Left ventricle myocardium inferior (tissue), 1 donor: ENCODE measurements at regions not wholly inside any gene's neighbourhood (a gene's known extent, or its start where the extent isn't known, plus 50 kb on each side); places are given as distances from the start of the nearest gene placed in this dataset.

Experiments used
- DNase-seq: peaks from one replicate; pipeline ENCODE4 v3.0.0-alpha.2; 2020
- H3K27ac ChIP-seq: fragments of 200-600 bp; replicated peaks from 2 replicates; pipeline ENCODE4 v1.8.0; 2021
- H3K27me3 ChIP-seq: fragments of 200-600 bp; 2 replicates; pipeline ENCODE4 v1.8.0; 2021; ENCODE audit warnings: low read depth
- H3K36me3 ChIP-seq: fragments of 200-600 bp; 2 replicates; pipeline ENCODE4 v1.8.0; 2021
- H3K4me1 ChIP-seq: fragments of 200-600 bp; 2 replicates; pipeline ENCODE4 v1.8.0; 2021
- H3K4me3 ChIP-seq: fragments of 200-600 bp; 2 replicates; pipeline ENCODE4 v1.8.0; 2021; ENCODE audit warnings: mild to moderate bottlenecking, moderate library complexity
- H3K9me3 ChIP-seq: fragments of 200-600 bp; replicated peaks from 2 replicates; pipeline ENCODE4 v1.8.0; 2021
- CTCF ChIP-seq: fragments of 200-600 bp; IDR thresholded peaks from 2 replicates; pipeline ENCODE4 v1.8.0; 2021; ENCODE audit warnings: antibody characterized with exemption, mild to moderate bottlenecking, borderline replicate concordance
- intact Hi-C: fragments of 100-400 bp; cut with micrococcal nuclease; formaldehyde crosslinking; loops from one replicate; pipeline ENCODE4 v1.11.0; 2022
- donor health status: DM: no; HTN: yes; CAD: no; lungs with severe emphysema.

GRCh38 chr7:12942609-12943008 is 255.2 kb downstream of the ARL4A start:
- no peak for TF ChIP-seq CTCF
- H3K9me3 ChIP-seq = peaks cover 18% of the 10 kb centered on the region
- H3K36me3 ChIP-seq = no peaks in the 10 kb centered on the region
- H3K4me1 ChIP-seq = peaks cover 7% of the 10 kb centered on the region
- H3K4me3 ChIP-seq = no peak overlapping the region
- H3K27ac ChIP-seq = no peak overlapping the region
- intact Hi-C loops = no loop called here
- DNase-seq = no peak
- no peaks in the 10 kb centered on the region for H3K27me3 ChIP-seq

- intact Hi-C loops = no loop called here
- Histone ChIP-seq H3K4me1 (peaks cover 7% of the 10 kb centered on the region), H3K9me3 (peaks cover 12% of the 10 kb centered on the region), H3K36me3 (no peaks in the 10 kb centered on the region), H3K27ac (no peak overlapping the region), H3K4me3 (no peak overlapping the region), H3K27me3 (no peaks in the 10 kb centered on the region)
- no peak for TF ChIP-seq CTCF
- no peak for DNase-seq
Observed at GRCh38 chr7:12943781-12944180, 256.3 kb downstream of the ARL4A start.

DNA sequence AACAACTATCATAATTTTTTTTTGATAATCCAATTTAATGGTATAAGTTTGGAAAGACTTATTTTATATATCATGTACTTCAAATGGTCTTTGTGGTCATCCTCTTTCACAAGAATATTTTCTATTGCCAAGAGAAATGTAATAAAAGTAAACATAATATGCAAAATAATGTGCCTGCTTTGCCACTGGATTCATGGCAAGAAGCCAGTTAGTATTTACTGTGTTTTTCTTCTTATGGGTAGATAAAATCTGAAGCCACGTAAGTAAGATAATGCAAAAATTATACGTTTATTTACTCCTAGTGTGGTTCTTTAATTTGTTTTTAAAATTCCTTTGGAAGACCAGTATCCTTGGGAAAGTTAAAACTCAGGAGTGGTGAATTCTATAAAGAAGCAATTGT is 258.5 kb downstream of the ARL4A start:
- no peak for DNase-seq
- no peak overlapping the region for H3K27ac ChIP-seq
- intact Hi-C loops = no loop called here
- H3K27me3 ChIP-seq = no peaks in the 10 kb centered on the region
- H3K9me3 ChIP-seq = no peaks in the 10 kb centered on the region
- H3K4me3 ChIP-seq = no peak overlapping the region
- H3K4me1 ChIP-seq = peaks cover 15% of the 10 kb centered on the region
- no peaks in the 10 kb centered on the region for H3K36me3 ChIP-seq
- TF ChIP-seq CTCF = no peak

- no peak for TF ChIP-seq CTCF
- H3K9me3 ChIP-seq = no peaks in the 10 kb centered on the region
- no peaks in the 10 kb centered on the region for H3K27me3 ChIP-seq
- H3K36me3 ChIP-seq = no peaks in the 10 kb centered on the region
- H3K4me1 ChIP-seq = peaks cover 12% of the 10 kb centered on the region
- no peak overlapping the region for H3K27ac ChIP-seq
- no peak overlapping the region for H3K4me3 ChIP-seq
- no peak for DNase-seq
- intact Hi-C loops = no loop called here
Observed at GRCh38 chr7:12947465-12947864, 260.0 kb downstream of the ARL4A start.

DNA sequence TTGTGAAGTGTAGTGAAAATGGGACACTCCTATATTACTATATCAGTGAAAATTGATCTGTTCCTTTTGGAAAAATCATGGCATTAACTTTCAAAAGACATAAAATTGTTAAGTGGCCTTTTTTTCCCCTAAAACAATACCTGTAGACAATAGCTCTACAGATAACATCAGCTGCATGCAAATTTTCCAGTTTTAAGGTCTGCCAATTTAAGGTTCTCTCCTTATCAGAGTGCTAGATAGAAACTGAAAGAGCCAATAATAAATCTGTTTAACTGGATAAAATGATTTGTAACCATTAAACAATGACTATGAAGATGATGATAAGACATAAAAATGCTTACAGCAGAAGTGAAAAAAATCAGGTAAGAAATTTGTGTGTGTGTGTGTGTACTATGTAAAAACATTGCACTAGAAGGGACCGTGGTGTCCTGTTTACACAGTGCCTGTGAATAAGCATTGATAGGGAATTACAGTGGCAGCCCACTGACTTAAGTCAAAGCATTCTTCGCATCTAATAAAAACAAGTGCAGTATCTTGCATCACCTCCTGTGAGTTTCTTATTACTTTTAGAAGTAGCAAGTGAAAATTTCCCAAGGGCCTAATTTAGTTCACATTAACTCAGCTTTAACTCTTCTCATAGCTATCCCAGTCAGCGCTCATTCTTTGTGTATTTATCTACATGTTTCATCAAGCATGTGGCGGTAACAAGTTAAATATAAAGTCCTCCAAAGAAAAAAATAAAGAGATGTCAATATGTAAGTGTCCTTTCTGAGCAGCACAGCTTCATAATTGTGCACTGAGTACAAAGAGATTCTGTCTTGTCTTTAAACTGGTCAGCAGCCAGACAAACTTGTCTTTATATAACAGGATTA is 261.9 kb downstream of the ARL4A start:
- intact Hi-C loops = no loop called here
- Histone ChIP-seq H3K4me1 (peaks cover 8% of the 10 kb centered on the region), H3K9me3 (no peaks in the 10 kb centered on the region)

More for the DNA sequence above, 261.9 kb downstream of the ARL4A start:
- H3K27ac ChIP-seq = no peak overlapping the region
- no peaks in the 10 kb centered on the region for H3K27me3 ChIP-seq
- no peak overlapping the region for H3K4me3 ChIP-seq
- TF ChIP-seq CTCF = no peak
- DNase-seq = no peak
- no peaks in the 10 kb centered on the region for H3K36me3 ChIP-seq
